Hepatocyte (in vitro differentiated cells): ENCODE measurements at regions not wholly inside any gene's neighbourhood (a gene's known extent, or its start where the extent isn't known, plus 50 kb on each side); places are given as distances from the start of the nearest gene placed in this dataset.

Experiments
- DNase-seq: peaks from one replicate; pipeline ENCODE4 v3.0.0-alpha.2; 2016; ENCODE audit warnings: low spot score
- H2AFZ ChIP-seq: fragments of 200-600 bp; sonication (generic); 2 replicates; pipeline ENCODE4 v1.6.0; 2016; ENCODE audit warnings: antibody characterized with exemption, mild to moderate bottlenecking
- H3K27ac ChIP-seq: fragments of 200-600 bp; sonication (generic); 2 replicates; pipeline ENCODE4 v1.5.1; 2016; ENCODE audit warnings: mild to moderate bottlenecking
- H3K27me3 ChIP-seq: fragments of 200-600 bp; sonication (generic); 2 replicates; pipeline ENCODE4 v1.6.1; 2016
- H3K36me3 ChIP-seq: fragments of 200-600 bp; sonication (generic); replicated peaks from 2 replicates; pipeline ENCODE4 v1.5.1; 2016; ENCODE audit warnings: low read depth; ENCODE audit not compliant: insufficient read depth
- H3K4me1 ChIP-seq: fragments of 200-600 bp; sonication (generic); 2 replicates; pipeline ENCODE4 v1.5.1; 2016; ENCODE audit warnings: mild to moderate bottlenecking, moderate library complexity; ENCODE audit not compliant: insufficient read depth
- H3K4me2 ChIP-seq: fragments of 200-600 bp; sonication (generic); 2 replicates; pipeline ENCODE4 v1.6.0; 2016
- H3K4me3 ChIP-seq: fragments of 200-600 bp; sonication (generic); 2 replicates; pipeline ENCODE4 v1.5.1; 2016; ENCODE audit warnings: mild to moderate bottlenecking
- H3K79me2 ChIP-seq: fragments of 200-600 bp; sonication (generic); 2 replicates; pipeline ENCODE4 v1.6.0; 2017; ENCODE audit warnings: mild to moderate bottlenecking
- H3K9me2 ChIP-seq: fragments of 200-600 bp; sonication (generic); replicated peaks from 2 replicates; pipeline ENCODE4 v1.6.0; 2017; ENCODE audit warnings: mild to moderate bottlenecking; ENCODE audit not compliant: insufficient read depth
- H3K9me3 ChIP-seq: fragments of 200-600 bp; sonication (generic); 2 replicates; pipeline ENCODE4 v1.5.1; 2016; ENCODE audit warnings: low read depth, mild to moderate bottlenecking
- H4K20me1 ChIP-seq: fragments of 200-600 bp; sonication (generic); 2 replicates; pipeline ENCODE4 v1.6.0; 2016; ENCODE audit warnings: mild to moderate bottlenecking; ENCODE audit not compliant: insufficient read depth, poor library complexity, severe bottlenecking
- CTCF ChIP-seq: fragments of 200-600 bp; sonication (generic); IDR thresholded peaks from 2 replicates; pipeline ENCODE4 v1.5.1; 2016; ENCODE audit warnings: antibody characterized with exemption, mild to moderate bottlenecking; ENCODE audit not compliant: poor library complexity
- EZH2 ChIP-seq: fragments of 200-600 bp; sonication (generic); IDR thresholded peaks from 2 replicates; pipeline ENCODE4 v1.6.1; 2016; ENCODE audit warnings: antibody characterized with exemption, mild to moderate bottlenecking, borderline replicate concordance
- EZH2phosphoT487 ChIP-seq: fragments of 200-600 bp; sonication (generic); IDR thresholded peaks from one replicate; pipeline ENCODE4 v1.6.1; 2018; ENCODE audit warnings: antibody characterized with exemption, mild to moderate bottlenecking, low read depth, moderate library complexity; ENCODE audit not compliant: unreplicated experiment, severe bottlenecking
- WGBS: methylation state at CpG from one replicate; pipeline ENCODE4 v1.1.6; 2016; ENCODE audit warnings: low lambda C conversion rate; ENCODE audit errors: missing lambda C conversion rate; 5-methylcytosine and 5-hydroxymethylcytosine counted together

GRCh38 chr18:51537487-51537886, 340.0 kb upstream of the MEX3C start:
- WGBS: 5% methylated on average over 6 of the region's 6 CpGs
- H3K4me3 ChIP-seq: no peak overlapping the region
- peak; percentile 82 for DNase-seq

GRCh38 chr18:51540562-51540961, 343.1 kb upstream of the MEX3C start:
- Histone ChIP-seq H3K9me3 (no peaks in the 10 kb centered on the region), H3K79me2 (no peaks in the 10 kb centered on the region), H3K4me2 (no peak overlapping the region), H4K20me1 (no peaks in the 10 kb centered on the region), H3K27ac (no peak overlapping the region), H3K9me2 (no peaks in the 10 kb centered on the region), H3K36me3 (no peaks in the 10 kb centered on the region), H3K27me3 (no peaks in the 10 kb centered on the region), H2AFZ (no peak overlapping the region), H3K4me1 (no peaks in the 10 kb centered on the region), H3K4me3 (no peak overlapping the region)
- DNase-seq: no peak
- 97% methylated on average over 1 of the region's 1 CpG for WGBS
- TF ChIP-seq EZH2 (no peak), CTCF (no peak), EZH2phosphoT487 (no peak)

More at GRCh38 chr18:51537487-51537886, 340.0 kb upstream of the MEX3C start:
- Histone ChIP-seq H3K36me3 (no peaks in the 10 kb centered on the region), H3K4me2 (peak overlapping the region; percentile 47), H3K4me1 (no peaks in the 10 kb centered on the region), H3K9me2 (no peaks in the 10 kb centered on the region), H3K79me2 (no peaks in the 10 kb centered on the region), H3K27me3 (no peaks in the 10 kb centered on the region), H4K20me1 (no peaks in the 10 kb centered on the region), H3K9me3 (no peaks in the 10 kb centered on the region), H2AFZ (peak overlapping the region; percentile 49), H3K27ac (no peak overlapping the region)
- peak; percentile 74 for TF ChIP-seq CTCF
- TF ChIP-seq EZH2: no peak
- no peak for TF ChIP-seq EZH2phosphoT487

GRCh38 chr18:51541230-51541629, 343.7 kb upstream of the MEX3C start:
- no peak for TF ChIP-seq CTCF
- no peak for TF ChIP-seq EZH2phosphoT487
- TF ChIP-seq EZH2: no peak

GRCh38 chr18:51543658-51544155, 346.2 kb upstream of the MEX3C start:
- no peak for DNase-seq
- no peaks in the 10 kb centered on the region for H3K9me3 ChIP-seq
- TF ChIP-seq CTCF: no peak
- no peak for TF ChIP-seq EZH2phosphoT487
- no peak for TF ChIP-seq EZH2
- no peaks in the 10 kb centered on the region for H3K36me3 ChIP-seq
- H3K79me2 ChIP-seq: no peaks in the 10 kb centered on the region
- no peaks in the 10 kb centered on the region for H4K20me1 ChIP-seq
- no peaks in the 10 kb centered on the region for H3K9me2 ChIP-seq
- no peak overlapping the region for H2AFZ ChIP-seq
- no peaks in the 10 kb centered on the region for H3K4me1 ChIP-seq
- H3K4me3 ChIP-seq: no peak overlapping the region
- H3K4me2 ChIP-seq: no peak overlapping the region
- no peak overlapping the region for H3K27ac ChIP-seq
- 81% methylated on average over 1 of the region's 1 CpG for WGBS
- no peaks in the 10 kb centered on the region for H3K27me3 ChIP-seq

More at GRCh38 chr18:51541230-51541629, 343.7 kb upstream of the MEX3C start:
- Histone ChIP-seq H3K4me3 (no peak overlapping the region), H3K36me3 (no peaks in the 10 kb centered on the region), H3K27me3 (no peaks in the 10 kb centered on the region), H3K9me3 (no peaks in the 10 kb centered on the region), H3K4me2 (no peak overlapping the region), H3K79me2 (no peaks in the 10 kb centered on the region), H3K27ac (no peak overlapping the region), H3K4me1 (no peaks in the 10 kb centered on the region), H3K9me2 (no peaks in the 10 kb centered on the region), H4K20me1 (no peaks in the 10 kb centered on the region), H2AFZ (no peak overlapping the region)
- no peak for DNase-seq
